CD4-positive, alpha-beta T cell (primary cell): ENCODE measurements at regions not wholly inside any gene's neighbourhood (a gene's known extent, or its start where the extent isn't known, plus 50 kb on each side); places are given as distances from the start of the nearest gene placed in this dataset.

Experiments used
- ATAC-seq: fragments of 200-7000 bp; cut with Tn5 transposase; one replicate; pipeline ENCODE4 v1.10.0; 2022; ENCODE audit warnings: mild to moderate bottlenecking; ENCODE audit not compliant: poor library complexity
- CTCF ChIA-PET: fragments of 350-600 bp; sonication (Branson Sonifier 250); formaldehyde crosslinking; loops from one replicate; lab custom pipeline; 2021; ENCODE audit warnings: antibody characterized with exemption, inconsistent platforms; lab: Charles Lee
- POLR2A ChIA-PET: fragments of 350-600 bp; sonication (Branson Sonifier 250); formaldehyde crosslinking; loops from one replicate; lab custom pipeline; 2021; ENCODE audit warnings: antibody characterized with exemption, inconsistent platforms; lab: Charles Lee
- DNase-seq, 14 experiments: peaks; one replicate each; pipeline ENCODE4 v3.0.0-alpha.2; 2013 to 2020; ENCODE audit warnings: mixed read lengths in 2 of 14
- H3K27ac ChIP-seq, 2 donors: one replicate each; pipeline versions ENCODE4 v1.5.1 to v1.7.0; 2013; ENCODE audit warnings: low read length in 2 of 2, low read depth in 1 of 2, mild to moderate bottlenecking in 1 of 2
- H3K27me3 ChIP-seq, 2 experiments: 1 replicate in 1 of 2; 2 replicates in 1 of 2; pipeline versions ENCODE4 v1.6.1 to v1.7.0; 2013; ENCODE audit warnings: low read length in 2 of 2, control low read depth in 1 of 2, mild to moderate bottlenecking in 1 of 2, moderate library complexity in 1 of 2; ENCODE audit not compliant: insufficient read depth in 2 of 2, control insufficient read depth in 1 of 2
- H3K36me3 ChIP-seq: one replicate; pipeline ENCODE4 v1.6.1; 2013; ENCODE audit warnings: low read length, control low read depth; ENCODE audit not compliant: insufficient read depth
- H3K4me1 ChIP-seq: one replicate; pipeline ENCODE4 v1.6.1; 2013; ENCODE audit warnings: low read length, control low read depth; ENCODE audit not compliant: insufficient read depth
- H3K4me3 ChIP-seq: one replicate; pipeline ENCODE4 v1.5.1; 2013; ENCODE audit warnings: mild to moderate bottlenecking, low read length, moderate library complexity
- H3K9me3 ChIP-seq, 2 experiments: 1 replicate in 1 of 2; 2 replicates in 1 of 2; pipeline versions ENCODE4 v1.6.1 to v1.7.0; 2013; ENCODE audit warnings: low read length in 2 of 2, mild to moderate bottlenecking in 2 of 2, control low read depth in 1 of 2, moderate library complexity in 1 of 2; ENCODE audit not compliant: control insufficient read depth in 1 of 2, insufficient read depth in 1 of 2
- H3K27ac Mint-ChIP-seq: one replicate; pipeline ENCODE4 v1.8.0; 2020; ENCODE audit warnings: mixed read lengths
- H3K27me3 Mint-ChIP-seq: one replicate; pipeline ENCODE4 v1.8.0; 2021; ENCODE audit warnings: mixed read lengths
- H3K36me3 Mint-ChIP-seq: one replicate; pipeline ENCODE4 v1.8.0; 2021; ENCODE audit warnings: low read depth, mixed read lengths
- H3K4me1 Mint-ChIP-seq: one replicate; pipeline ENCODE4 v1.8.0; 2021; ENCODE audit warnings: low read depth, mixed read lengths
- H3K4me3 Mint-ChIP-seq: one replicate; pipeline ENCODE4 v1.8.0; 2020; ENCODE audit warnings: mild to moderate bottlenecking, mixed read lengths
- H3K9me3 Mint-ChIP-seq: one replicate; pipeline ENCODE4 v1.8.0; 2020; ENCODE audit warnings: mixed read lengths
- intact Hi-C, 2 experiments: fragments of 100-400 bp; cut with DNase I in 1 of 2; cut with micrococcal nuclease in 1 of 2; formaldehyde crosslinking; loops; one replicate each; pipeline versions ENCODE4 v1.15.1 to v1.9.0; 2023 to 2025; cut with DNase I, micrococcal nuclease
- TF ChIP-seq, protein P1 (sequence below): fragments of 200-600 bp; IDR thresholded peaks from one replicate; pipeline ENCODE4 v1.8.0; 2022; ENCODE audit warnings: antibody characterized with exemption, mild to moderate bottlenecking

DNA sequence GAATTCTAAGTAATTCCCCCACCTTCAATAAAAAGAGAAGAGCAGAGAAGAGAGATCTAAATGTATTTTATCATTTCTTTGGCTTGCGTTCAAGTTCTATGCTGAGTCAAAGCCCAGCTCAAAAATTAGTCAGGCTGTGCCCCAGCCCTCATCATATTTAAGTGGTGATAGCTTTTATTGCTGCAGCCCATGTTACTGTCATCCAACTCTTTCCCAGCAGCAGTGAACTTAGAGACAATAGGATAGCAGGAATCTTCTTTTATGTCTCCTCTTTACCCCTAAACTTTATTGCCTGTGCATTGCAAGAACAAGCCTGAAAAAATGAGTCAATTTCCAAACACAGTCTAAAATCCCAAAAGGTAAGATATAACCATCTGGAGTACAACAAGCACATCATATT, 1599.3 kb upstream of the PIK3C3 start:
- ATAC-seq (no peak), DNase-seq (no peak)
- Mint-ChIP-seq H3K27ac (no peak overlapping the region), H3K9me3 (peaks cover 19% of the 10 kb centered on the region), H3K27me3 (no peaks in the 10 kb centered on the region), H3K36me3 (no peaks in the 10 kb centered on the region), H3K4me3 (no peak overlapping the region), H3K4me1 (no peaks in the 10 kb centered on the region)
- TF ChIP-seq, protein P1, sequence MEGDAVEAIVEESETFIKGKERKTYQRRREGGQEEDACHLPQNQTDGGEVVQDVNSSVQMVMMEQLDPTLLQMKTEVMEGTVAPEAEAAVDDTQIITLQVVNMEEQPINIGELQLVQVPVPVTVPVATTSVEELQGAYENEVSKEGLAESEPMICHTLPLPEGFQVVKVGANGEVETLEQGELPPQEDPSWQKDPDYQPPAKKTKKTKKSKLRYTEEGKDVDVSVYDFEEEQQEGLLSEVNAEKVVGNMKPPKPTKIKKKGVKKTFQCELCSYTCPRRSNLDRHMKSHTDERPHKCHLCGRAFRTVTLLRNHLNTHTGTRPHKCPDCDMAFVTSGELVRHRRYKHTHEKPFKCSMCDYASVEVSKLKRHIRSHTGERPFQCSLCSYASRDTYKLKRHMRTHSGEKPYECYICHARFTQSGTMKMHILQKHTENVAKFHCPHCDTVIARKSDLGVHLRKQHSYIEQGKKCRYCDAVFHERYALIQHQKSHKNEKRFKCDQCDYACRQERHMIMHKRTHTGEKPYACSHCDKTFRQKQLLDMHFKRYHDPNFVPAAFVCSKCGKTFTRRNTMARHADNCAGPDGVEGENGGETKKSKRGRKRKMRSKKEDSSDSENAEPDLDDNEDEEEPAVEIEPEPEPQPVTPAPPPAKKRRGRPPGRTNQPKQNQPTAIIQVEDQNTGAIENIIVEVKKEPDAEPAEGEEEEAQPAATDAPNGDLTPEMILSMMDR: no peak
- intact Hi-C loops: no loop called here
- H3K9me3 ChIP-seq: no peaks in the 10 kb centered on the region
- H3K36me3 ChIP-seq: no peaks in the 10 kb centered on the region
- no peaks in the 10 kb centered on the region for H3K4me1 ChIP-seq
- no peak overlapping the region for H3K27ac ChIP-seq
- ChIA-PET CTCF (no interaction called here), POLR2A (no interaction called here)
- no peak overlapping the region for H3K4me3 ChIP-seq
- no peaks in the 10 kb centered on the region for H3K27me3 ChIP-seq

DNA sequence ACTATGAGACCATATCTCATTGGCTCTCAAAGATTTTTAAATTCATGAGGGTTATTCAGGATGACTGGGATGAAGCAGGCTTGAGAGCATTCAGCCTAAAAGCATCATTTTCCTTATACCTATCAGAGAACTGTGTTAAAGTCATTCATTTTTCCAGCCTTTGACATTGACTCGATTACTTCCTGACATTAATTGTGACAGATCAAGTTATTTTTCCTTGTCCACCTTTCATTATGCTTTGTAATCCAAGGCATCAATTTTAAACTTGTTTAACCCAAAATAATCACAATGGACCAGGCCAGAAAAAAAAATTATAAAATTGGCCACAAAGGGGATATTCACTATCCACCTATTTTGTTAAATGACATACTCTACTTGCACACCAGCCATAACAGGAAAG, 1606.8 kb upstream of the PIK3C3 start:
- Histone ChIP-seq H3K9me3 (peaks cover 0 to under 1% of the 10 kb centered on the region in 2 experiments), H3K4me1 (no peaks in the 10 kb centered on the region), H3K27me3 (no peaks in the 10 kb centered on the region), H3K4me3 (no peak overlapping the region), H3K36me3 (no peaks in the 10 kb centered on the region), H3K27ac (no peak overlapping the region)
- intact Hi-C loops: no loop called here
- ATAC-seq: no peak
- Mint-ChIP-seq H3K27ac (no peak overlapping the region), H3K9me3 (peaks cover 6% of the 10 kb centered on the region), H3K27me3 (no peaks in the 10 kb centered on the region), H3K4me1 (no peaks in the 10 kb centered on the region), H3K36me3 (no peaks in the 10 kb centered on the region), H3K4me3 (no peak overlapping the region)
- TF ChIP-seq, protein P1: no peak
- CTCF ChIA-PET: no interaction called here
- POLR2A ChIA-PET: no interaction called here
- no peak for DNase-seq

DNA sequence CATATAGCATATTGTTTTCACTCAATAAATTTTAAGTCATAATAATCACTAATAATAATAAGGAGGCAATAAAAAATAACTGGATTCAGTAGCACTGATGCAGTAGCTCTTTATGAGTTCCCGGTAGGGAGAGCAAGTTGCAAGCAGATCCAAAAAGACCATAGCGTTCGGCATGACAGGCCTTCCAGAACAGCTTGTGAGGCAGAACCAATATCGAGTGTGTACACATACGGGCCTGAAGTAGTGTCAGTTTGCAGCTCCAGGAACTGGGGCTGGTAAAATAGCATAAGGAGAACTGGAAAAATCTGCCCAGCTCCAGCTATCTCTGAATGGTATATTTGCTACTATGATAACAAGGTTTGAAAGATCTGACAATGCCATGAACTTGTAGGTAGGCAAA, 1607.8 kb upstream of the PIK3C3 start:
- Histone ChIP-seq H3K4me1 (no peaks in the 10 kb centered on the region), H3K36me3 (no peaks in the 10 kb centered on the region), H3K4me3 (no peak overlapping the region), H3K9me3 (peaks cover 0 to 7% of the 10 kb centered on the region in 2 experiments), H3K27ac (no peak overlapping the region), H3K27me3 (no peaks in the 10 kb centered on the region)
- intact Hi-C loops: no loop called here
- H3K4me3 Mint-ChIP-seq: no peak overlapping the region
- CTCF ChIA-PET: no interaction called here
- H3K36me3 Mint-ChIP-seq: no peaks in the 10 kb centered on the region
- H3K9me3 Mint-ChIP-seq: peaks cover 6% of the 10 kb centered on the region
- no peaks in the 10 kb centered on the region for H3K4me1 Mint-ChIP-seq
- ATAC-seq (no peak), DNase-seq (no peak)
- POLR2A ChIA-PET: no interaction called here
- TF ChIP-seq, protein P1: no peak
- no peaks in the 10 kb centered on the region for H3K27me3 Mint-ChIP-seq
- no peak overlapping the region for H3K27ac Mint-ChIP-seq
